A549 (cell line): ENCODE measurements at regions not wholly inside any gene's neighbourhood (a gene's known extent, or its start where the extent isn't known, plus 50 kb on each side); places are given as distances from the start of the nearest gene placed in this dataset.
"Not testable (repeated sequence)": the region's sequence is repeated elsewhere in the genome, so short reads cannot be mapped to it uniquely, and the experiment has no call there.

Experiments
- ATAC-seq, 2 experiments: fragments of 200-7000 bp in 1 of 2; fragments of >200 bp in 1 of 2; cut with Nextera tagmentation in 1 of 2; cut with Tn5 transposase in 1 of 2; 3 replicates each; pipeline versions ENCODE4 v1.8.0 to v1.9.1; 2018 to 2020; ENCODE audit warnings: mild to moderate bottlenecking in 1 of 2, moderate library complexity in 1 of 2
- CTCF ChIA-PET: fragments of 300-600 bp; sonication (Branson Sonifier 250); formaldehyde crosslinking; extraction: SDS; loops from one replicate; lab custom pipeline; 2021; ENCODE audit warnings: antibody characterized with exemption, inconsistent platforms; lab: Yijun Ruan, JAX
- POLR2A ChIA-PET: fragments of 350-600 bp; formaldehyde crosslinking; extraction: SDS; loops from one replicate; lab custom pipeline; 2021; ENCODE audit warnings: antibody characterized with exemption, inconsistent platforms; lab: Yijun Ruan, JAX
- DNase-seq, 2 experiments: peaks; one replicate each; pipeline versions ENCODE4 v3.0.0 to v3.0.0-alpha.2; 2011 to 2016; ENCODE audit warnings: low read depth in 1 of 2, low spot score in 1 of 2
- FAIRE-seq: peaks from 2 replicates; lab custom pipeline; 2011; peaks lifted over from hg19 to GRCh38; lab: Jason Lieb, UNC
- H3K27ac ChIP-seq, 2 experiments: fragments of >200 bp; sonication (Bioruptor Twin); formaldehyde crosslinking; 3 replicates each; pipeline ENCODE4 v1.5.1; 2016 to 2017
- H3K4me1 ChIP-seq: fragments of >200 bp; sonication (Bioruptor Twin); formaldehyde crosslinking; 3 replicates; pipeline ENCODE4 v1.6.1; 2016
- H3K4me2 ChIP-seq: fragments of >200 bp; sonication (Bioruptor Twin); formaldehyde crosslinking; 3 replicates; pipeline ENCODE4 v1.6.1; 2016
- H3K4me3 ChIP-seq: fragments of >200 bp; sonication (Bioruptor Twin); formaldehyde crosslinking; 3 replicates; pipeline ENCODE4 v1.5.1; 2016
- H3K9me3 ChIP-seq: fragments of >200 bp; sonication (Bioruptor Twin); formaldehyde crosslinking; 3 replicates; pipeline ENCODE4 v1.6.1; 2016
- ATOH8 ChIP-seq: fragments of 250-450 bp; sonication (Bioruptor Pico); IDR thresholded peaks from 2 replicates; pipeline ENCODE4 v1.5.0; 2020; ENCODE audit warnings: low read depth, mild to moderate bottlenecking, moderate library complexity
- CBX2 ChIP-seq: fragments of 200-600 bp; sonication (generic); IDR thresholded peaks from 2 replicates; pipeline ENCODE4 v1.6.1; 2016; ENCODE audit warnings: low read depth, mild to moderate bottlenecking, borderline replicate concordance
- CBX8 ChIP-seq: fragments of 200-600 bp; sonication (generic); IDR thresholded peaks from 2 replicates; pipeline ENCODE4 v1.6.1; 2016
- EP300 ChIP-seq, 2 experiments: fragments of >200 bp; sonication (Bioruptor Twin); formaldehyde crosslinking; IDR thresholded peaks; 2 replicates in 1 of 2; 3 replicates in 1 of 2; pipeline ENCODE4 v1.6.1; 2016 to 2017
- HMGXB4 ChIP-seq: fragments of 250-450 bp; sonication (Bioruptor Pico); IDR thresholded peaks from 2 replicates; pipeline ENCODE4 v1.5.0; 2021; ENCODE audit warnings: mild to moderate bottlenecking, moderate library complexity, borderline replicate concordance
- JUNB ChIP-seq: fragments of >200 bp; sonication (Bioruptor Twin); formaldehyde crosslinking; IDR thresholded peaks from 2 replicates; pipeline ENCODE4 v1.6.1; 2016
- MAX ChIP-seq: IDR thresholded peaks from 2 replicates; pipeline ENCODE4 v1.6.1; 2012
- PHF8 ChIP-seq: fragments of 200-600 bp; sonication (generic); IDR thresholded peaks from 2 replicates; pipeline ENCODE4 v1.6.1; 2016; ENCODE audit warnings: low read depth, mild to moderate bottlenecking, antibody characterized with exemption, moderate library complexity, borderline replicate concordance
- POLR2AphosphoS2 ChIP-seq: conservative IDR thresholded peaks from 2 replicates; pipeline ENCODE4 v1.6.1; 2012; ENCODE audit warnings: low read length, improper control_type of control experiment, inconsistent platforms
- RARB ChIP-seq: fragments of 250-450 bp; sonication (Bioruptor Pico); IDR thresholded peaks from 2 replicates; pipeline ENCODE4 v1.8.0; 2021; ENCODE audit warnings: mild to moderate bottlenecking, moderate library complexity
- RCOR1 ChIP-seq: fragments of 150-350 bp; IDR thresholded peaks from 2 replicates; pipeline ENCODE4 v1.6.1; 2014; ENCODE audit warnings: antibody characterized with exemption, low read length, low read depth
- TP53 ChIP-seq: fragments of 250-450 bp; sonication (Bioruptor Pico); IDR thresholded peaks from 2 replicates; pipeline ENCODE4 v1.5.0; 2021; ENCODE audit warnings: mild to moderate bottlenecking, moderate library complexity
- WGBS: methylation state at CpG from one replicate; pipeline ENCODE4 v1.1.6; 2017; ENCODE audit errors: missing lambda C conversion rate; 5-methylcytosine and 5-hydroxymethylcytosine counted together

GRCh38 chr9:78172610-78173009 lies 63.3 kb upstream of the CEP78 start:
- H3K27ac ChIP-seq, H3K4me3 ChIP-seq, H3K4me1 ChIP-seq, FAIRE-seq, CTCF ChIA-PET, H3K4me2 ChIP-seq, POLR2A ChIA-PET, ATAC-seq, H3K9me3 ChIP-seq, DNase-seq: not testable (repeated sequence)
- 46% methylated on average over 6 of the region's 6 CpGs for WGBS

GRCh38 chr9:78171651-78172050 lies 64.2 kb upstream of the CEP78 start:
- Histone ChIP-seq H3K9me3 (no peaks in the 10 kb centered on the region), H3K27ac (no peak overlapping the region), H3K4me1 (no peaks in the 10 kb centered on the region), H3K4me2 (no peak overlapping the region), H3K4me3 (no peak overlapping the region)
- ATAC-seq = no peak
- POLR2A ChIA-PET = no interaction called here
- DNase-seq = no peak
- TF ChIP-seq HMGXB4 (CRISPR knock-in tag) (no peak), MAX (no peak), RARB (CRISPR knock-in tag) (no peak), ATOH8 (CRISPR knock-in tag) (no peak), EP300 (IDR thresholded peaks at IDR 0.05) (no peak), JUNB (no peak), POLR2AphosphoS2 (no peak), CBX8 (no peak)
- 48% methylated on average over 1 of the region's 1 CpG for WGBS
- FAIRE-seq = no peak
- CTCF ChIA-PET = no interaction called here

GRCh38 chr9:78169125-78169524 lies 66.8 kb upstream of the CEP78 start:
- H3K27ac ChIP-seq = no peak overlapping the region
- H3K4me1 ChIP-seq = no peaks in the 10 kb centered on the region
- 44% methylated on average over 6 of the region's 6 CpGs for WGBS
- TF ChIP-seq PHF8 = no peak
- no peak for TF ChIP-seq JUNB
- TF ChIP-seq RCOR1 = no peak
- no peak for TF ChIP-seq HMGXB4 (CRISPR knock-in tag)
- TF ChIP-seq TP53 (CRISPR knock-in tag) = no peak
- peaks cover 9% of the 10 kb centered on the region; the same call in 1 of the 3 replicates for H3K9me3 ChIP-seq
- no peak overlapping the region for H3K4me2 ChIP-seq
- CTCF ChIA-PET = interaction anchor here (0.6 kb wide), 1 partner anchor 187 kb away, joined by 3 read pairs; no protein-coding TSS in a partner anchor
- no peak for FAIRE-seq
- no peak for ATAC-seq
- DNase-seq = no peak
- no peak overlapping the region for H3K4me3 ChIP-seq
- POLR2A ChIA-PET = interaction anchor here (0.6 kb wide), 1 partner anchor 124 kb away, joined by 3 read pairs; no protein-coding TSS in a partner anchor

GRCh38 chr9:78167356-78167755 lies 68.5 kb upstream of the CEP78 start:
- peak in 1 of 2 experiments; percentile 10 for DNase-seq
- POLR2A ChIA-PET = no interaction called here

More at GRCh38 chr9:78167356-78167755, 68.5 kb upstream of the CEP78 start:
- ATAC-seq = no peak; a peak in 1 of 6 replicates
- CTCF ChIA-PET = no interaction called here
- no peak overlapping the region for H3K4me3 ChIP-seq
- H3K9me3 ChIP-seq = peaks cover 19% of the 10 kb centered on the region; the same call in 1 of the 3 replicates
- WGBS = 10% methylated on average over 2 of the region's 2 CpGs
- H3K4me1 ChIP-seq = no peaks in the 10 kb centered on the region
- no peak overlapping the region for H3K4me2 ChIP-seq
- TF ChIP-seq CBX2 = no peak
- no peak overlapping the region for H3K27ac ChIP-seq
- no peak for FAIRE-seq
